ENCODE measurements at regions not wholly inside any gene's neighbourhood (a gene's known extent, or its start where the extent isn't known, plus 50 kb on each side); places are given as distances from the start of the nearest gene placed in this dataset.

DNA sequence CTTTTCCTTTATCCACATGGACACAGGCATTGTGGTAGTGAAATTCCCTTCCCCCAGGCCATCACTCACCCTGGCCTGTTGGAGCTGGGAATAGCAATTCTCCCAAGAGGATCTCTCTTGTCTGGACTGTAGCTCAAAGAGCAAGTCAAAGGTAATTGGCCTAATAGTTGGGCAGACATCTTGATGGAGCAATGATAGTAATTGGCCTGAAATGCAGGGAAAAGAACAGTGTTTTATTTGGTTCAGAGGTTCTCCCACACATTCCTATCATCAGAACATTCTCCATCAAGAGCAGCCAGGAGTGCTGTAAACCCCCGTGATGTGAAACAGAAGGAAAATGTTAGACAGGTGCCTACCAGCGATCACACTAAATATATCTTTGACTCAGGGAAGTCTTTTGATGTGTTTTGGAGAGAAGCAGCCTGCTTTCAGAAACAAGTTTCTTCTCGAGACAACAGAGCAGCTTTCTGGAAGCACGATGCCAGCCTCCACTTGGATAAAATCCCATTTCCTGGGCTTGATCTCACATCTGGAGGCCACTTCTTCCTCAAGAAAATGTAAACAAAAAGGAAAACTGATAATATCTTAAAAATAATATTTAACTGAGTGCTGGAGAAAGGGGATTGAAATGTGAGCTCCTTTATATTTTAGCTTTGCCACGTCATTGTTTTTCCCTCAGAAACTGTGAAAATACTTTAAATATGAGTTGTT, 198.1 kb upstream of the WWC1 start:
- no peak for TF ChIP-seq MYC (IDR thresholded peaks at IDR 0.05; ENCODE audit: low read depth, low read length)
- no peak for TF ChIP-seq CTCF (IDR thresholded peaks at IDR 0.05; ENCODE audit: extremely low read depth in 1 of 2, insufficient read depth in 1 of 2, low read depth in 1 of 2, low read length in 2 of 2)
- no peak for TF ChIP-seq POLR2AphosphoS5 (IDR thresholded peaks at IDR 0.05; ENCODE audit: insufficient read depth, low read depth, low read length)
- TF ChIP-seq POLR2A (IDR thresholded peaks at IDR 0.05; ENCODE audit: low read depth, low read length), result no peak
- TF ChIP-seq EZH2 (IDR thresholded peaks at IDR 0.05; ENCODE audit: borderline replicate concordance, low read depth, low read length, severe bottlenecking), result no peak
- TF ChIP-seq FOS (IDR thresholded peaks at IDR 0.05; ENCODE audit: borderline replicate concordance, insufficient read depth, low read length), result no peak

Measured in endothelial cell of umbilical vein (primary cell).